ENCODE measurements at regions not wholly inside any gene's neighbourhood (a gene's known extent, or its start where the extent isn't known, plus 50 kb on each side); places are given as distances from the start of the nearest gene placed in this dataset.

DNA sequence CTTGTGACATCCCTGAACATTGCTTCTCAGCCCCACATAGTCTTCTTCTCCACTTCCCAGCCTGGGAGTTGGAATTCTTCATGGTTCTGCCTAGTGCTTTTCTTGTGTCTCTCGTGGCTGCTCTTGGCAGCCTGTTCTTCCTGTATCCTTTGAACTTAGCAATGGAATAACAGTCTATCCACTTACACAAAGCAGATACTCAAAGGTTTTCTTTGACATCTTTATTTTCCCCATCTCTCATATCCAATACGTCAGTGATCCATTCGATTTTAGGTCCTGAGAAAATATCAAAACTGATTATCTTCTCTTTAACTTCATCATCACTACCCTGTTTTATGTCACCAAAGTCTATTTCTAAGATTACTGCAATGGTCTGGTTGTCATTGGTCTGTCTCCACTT, 1091.2 kb upstream of the PIK3C3 start:
- no peak for DNase-seq

DNA sequence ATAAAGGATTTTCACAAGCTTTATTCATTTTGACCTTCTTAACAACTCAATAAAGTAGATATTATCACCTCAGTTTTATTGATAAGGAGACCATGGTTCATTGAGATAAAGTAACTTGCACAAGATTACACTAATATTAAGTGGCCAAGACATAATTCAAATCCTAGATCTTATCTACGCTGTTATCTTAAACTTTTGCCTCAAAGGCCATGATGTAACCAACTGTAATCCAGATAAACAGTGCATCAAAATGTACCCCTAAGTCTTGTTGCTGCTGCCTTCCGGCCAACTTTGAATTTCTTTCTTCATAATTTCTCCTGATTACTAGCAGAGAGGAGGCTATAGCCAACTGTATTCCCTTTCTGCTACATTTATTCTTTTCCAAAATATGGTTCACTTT, 1094.8 kb upstream of the PIK3C3 start:
- DNase-seq, result no peak

DNA sequence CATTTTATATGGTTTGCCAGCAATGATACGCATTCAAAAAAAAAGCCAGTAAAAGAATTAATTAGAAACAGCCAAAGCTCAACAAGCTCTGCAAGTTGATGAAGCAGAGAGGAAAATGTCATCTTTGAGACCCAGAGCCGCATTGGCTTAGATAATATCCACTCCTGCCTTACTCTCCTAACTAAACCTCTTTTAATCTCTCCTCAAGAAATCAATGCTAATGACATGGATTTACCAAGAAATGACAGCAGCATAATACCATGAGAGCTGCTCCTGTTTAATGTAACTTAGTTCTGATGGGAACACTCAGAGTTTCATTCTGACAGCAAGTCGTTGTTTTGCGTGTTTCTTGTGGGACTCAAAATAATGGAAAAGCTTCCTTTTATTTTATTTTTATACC, 1099.4 kb upstream of the PIK3C3 start:
- no peak for DNase-seq

DNA sequence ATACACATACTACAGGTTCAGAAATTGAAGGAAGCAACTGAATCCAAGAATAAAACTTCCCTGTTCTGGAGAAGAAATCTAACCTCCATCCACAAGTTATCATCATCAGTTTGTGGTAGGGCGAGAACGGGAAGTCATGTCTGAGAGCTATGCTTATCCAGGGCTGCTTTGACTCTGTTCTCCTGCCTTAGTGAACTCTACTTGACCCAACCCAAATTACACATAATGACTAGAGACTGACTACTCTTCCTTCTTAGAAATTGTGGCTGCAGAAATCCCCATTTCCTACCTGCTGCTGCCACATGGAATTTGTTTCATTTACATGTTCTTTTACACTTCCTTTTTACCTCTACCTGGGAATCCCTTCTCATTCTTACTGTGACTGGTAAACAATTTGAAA, 1102.6 kb upstream of the PIK3C3 start:
- no peak for DNase-seq

DNA sequence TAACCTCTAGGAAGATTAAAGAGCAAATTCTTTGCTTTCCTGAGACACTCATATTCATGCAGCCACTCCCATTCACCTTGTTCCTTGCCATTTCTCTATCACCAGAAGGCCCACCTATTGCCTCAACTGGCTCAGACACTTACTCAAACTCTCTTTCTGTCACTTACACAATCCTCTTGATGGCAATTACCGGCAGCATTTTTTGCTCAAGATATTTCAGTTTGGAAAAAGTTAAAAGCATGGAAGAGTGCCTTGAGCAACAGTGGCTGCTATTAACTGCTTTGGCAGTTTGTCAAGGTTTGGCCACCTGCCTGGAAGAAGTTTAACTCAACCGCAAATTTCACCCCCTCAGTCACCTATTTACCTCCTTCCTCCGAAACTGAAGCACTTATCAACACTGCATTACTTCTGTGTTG, 1104.0 kb upstream of the PIK3C3 start:
- no peak for DNase-seq

DNA sequence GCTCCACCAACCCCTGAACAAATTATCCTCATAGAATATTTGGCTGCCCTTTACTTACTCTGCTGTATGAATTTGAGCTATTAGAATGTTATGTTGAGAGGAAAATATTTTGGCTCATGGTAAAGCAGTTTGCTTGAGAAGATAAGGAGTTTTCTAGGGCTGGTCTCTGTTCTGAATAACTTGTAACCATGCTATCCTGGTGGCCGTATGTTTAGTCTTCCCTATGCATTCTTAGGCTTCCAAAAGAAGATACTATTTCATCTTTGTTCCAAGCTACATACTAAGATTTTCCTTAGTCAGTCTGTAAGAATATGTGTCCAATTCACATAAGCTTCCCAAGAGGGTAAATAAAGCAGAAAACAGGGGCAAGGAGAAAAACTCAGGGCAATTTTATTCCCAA, 1105.1 kb upstream of the PIK3C3 start:
- no peak for DNase-seq

DNA sequence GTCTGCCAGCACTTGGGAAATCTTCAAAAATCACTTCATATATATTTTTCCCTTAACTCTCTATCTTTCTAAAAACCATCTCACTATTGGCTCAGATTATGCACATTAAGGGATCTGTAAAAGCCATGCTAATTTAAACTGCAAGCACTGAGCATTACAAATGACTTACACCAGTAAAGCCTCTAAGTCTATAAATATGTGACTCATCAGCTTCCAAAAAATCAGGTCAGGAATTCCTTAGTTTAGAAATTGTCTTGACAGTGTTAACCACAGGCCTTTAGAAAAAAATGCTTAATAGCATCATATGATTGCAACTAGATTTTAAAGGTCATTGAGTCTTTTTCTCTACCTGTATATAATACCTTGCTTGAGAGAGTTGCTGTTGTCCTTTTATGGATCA, 1113.6 kb upstream of the PIK3C3 start:
- no peak for DNase-seq

DNA sequence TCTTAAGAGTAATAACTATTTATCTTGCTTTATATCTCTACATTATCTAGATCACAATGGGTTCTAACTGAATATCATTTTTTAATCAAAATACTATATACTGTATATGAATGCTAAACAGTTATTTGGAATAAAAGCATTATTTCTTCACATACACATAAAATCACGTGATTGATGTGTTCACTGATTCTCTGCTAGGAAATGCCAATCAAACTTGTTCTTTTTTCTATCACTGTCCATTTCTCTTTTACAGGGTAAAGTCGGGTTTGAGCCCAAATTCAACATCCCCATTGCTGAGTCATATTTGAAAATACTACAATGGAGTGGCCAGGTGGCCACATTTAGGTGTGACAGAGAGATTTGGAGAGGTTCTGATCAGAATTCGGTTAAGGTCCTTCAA, 1114.0 kb upstream of the PIK3C3 start:
- no peak for DNase-seq

DNA sequence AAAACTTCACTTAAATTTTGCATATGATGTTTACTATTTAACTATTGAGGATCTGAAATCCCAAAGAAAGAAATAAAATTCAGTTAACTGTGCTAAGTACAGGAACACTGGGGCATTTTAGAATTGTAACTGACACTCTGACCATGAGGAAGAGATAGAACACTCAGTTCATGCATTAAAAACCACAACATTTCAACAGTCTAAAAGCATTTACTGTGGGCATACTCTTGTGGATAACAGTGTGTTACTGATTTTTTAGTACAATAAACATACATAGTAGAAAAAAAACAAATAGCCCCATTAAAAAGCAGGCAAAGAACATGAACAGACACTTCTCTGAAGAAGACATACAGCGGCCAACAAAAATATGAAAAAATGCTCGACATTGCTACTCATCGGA, 1122.7 kb upstream of the PIK3C3 start:
- no peak for DNase-seq

DNA sequence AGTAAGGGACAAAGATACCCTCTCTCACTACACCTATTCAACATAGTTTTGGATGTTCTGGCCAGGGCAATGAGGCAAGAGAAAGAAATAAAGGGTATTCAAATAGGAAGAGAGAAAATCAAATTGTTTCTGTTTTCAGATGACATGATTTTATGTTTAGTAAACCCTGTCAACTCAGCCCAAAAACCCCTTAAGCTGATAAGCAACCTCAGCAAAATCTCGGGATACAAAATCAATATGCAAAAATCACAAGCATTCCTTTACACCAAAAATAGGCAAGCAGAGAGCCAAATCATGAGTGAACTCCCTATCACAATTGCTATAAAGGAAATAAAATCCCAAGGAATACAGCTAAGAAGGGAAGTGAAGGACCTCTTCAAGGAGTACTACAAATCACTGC, 1130.7 kb upstream of the PIK3C3 start:
- no peak for DNase-seq

DNA sequence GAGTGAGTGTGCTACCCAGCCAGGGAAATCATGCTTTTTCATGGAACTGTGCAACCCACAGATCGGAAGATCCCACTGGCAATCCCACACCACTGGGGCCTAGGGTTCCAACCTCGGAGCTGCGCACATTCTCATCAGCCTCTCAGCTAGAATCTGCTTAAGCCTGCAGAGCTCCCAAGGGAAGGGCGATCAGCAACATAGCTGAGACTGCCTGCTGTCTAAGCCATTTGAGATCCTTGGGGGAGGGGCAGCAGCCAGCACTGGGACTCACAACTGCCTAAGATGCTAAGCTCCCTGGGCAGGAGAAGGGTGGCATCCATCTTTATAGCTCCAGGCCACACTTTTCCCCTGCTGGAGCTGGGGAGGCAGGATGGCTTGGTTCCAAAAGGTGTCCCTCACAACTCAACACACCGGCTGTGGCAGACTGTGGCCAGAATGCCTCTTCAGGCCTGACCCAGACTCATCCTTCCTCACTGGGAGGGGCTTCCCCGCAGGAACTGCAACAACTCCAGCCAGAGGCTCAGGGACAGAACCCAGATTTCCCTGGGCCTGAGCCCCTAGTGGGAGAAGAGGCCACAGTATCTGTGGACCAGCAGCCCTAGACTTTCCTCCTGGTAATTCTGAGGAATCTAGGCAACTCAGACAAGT, 1133.3 kb upstream of the PIK3C3 start:
- no peak for DNase-seq

DNA sequence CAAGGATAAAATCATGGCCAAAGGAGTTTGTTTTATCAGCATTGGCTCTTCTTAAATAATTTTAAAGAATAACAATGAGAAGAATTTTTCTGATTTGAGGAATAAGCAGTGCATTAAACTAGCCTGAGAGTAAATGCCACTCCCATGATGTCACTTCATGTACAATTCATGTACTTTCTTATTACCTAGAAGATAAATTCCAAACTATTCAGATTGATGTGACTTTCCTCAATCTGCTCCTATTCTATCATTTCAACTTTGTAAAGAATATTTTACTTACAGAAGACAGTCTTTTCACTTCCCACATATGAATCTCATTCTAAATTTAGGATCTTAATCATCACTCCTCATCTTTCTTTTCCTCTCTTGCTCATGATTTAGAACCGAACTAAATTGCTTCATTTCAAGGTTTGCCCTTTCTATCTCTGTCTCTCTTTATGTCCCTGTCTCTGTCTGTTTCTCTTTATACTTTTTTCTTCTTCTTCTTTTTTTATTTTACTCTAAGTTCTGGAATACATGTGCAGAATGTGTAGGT, 1142.0 kb upstream of the PIK3C3 start:
- DNase-seq, result no peak

DNA sequence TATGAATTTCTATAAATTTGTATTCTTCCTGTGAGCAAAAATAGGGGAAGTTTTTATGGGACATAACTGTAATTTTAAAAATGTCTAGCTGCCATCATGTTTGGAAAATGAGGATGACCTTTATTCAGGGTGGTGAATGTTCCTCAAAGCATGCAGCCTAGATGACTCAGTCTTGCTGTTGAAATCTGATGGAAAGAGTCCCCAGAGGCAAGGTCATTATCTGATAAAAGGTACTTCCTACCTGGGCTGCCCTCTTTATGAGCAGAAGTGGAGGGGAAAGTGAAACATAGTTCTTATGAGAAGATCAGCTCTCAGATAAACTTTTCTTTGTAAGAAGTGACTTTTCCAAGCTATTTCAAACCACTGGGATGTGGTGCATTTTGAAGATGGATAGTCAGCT, 1144.7 kb upstream of the PIK3C3 start:
- no peak for DNase-seq

DNA sequence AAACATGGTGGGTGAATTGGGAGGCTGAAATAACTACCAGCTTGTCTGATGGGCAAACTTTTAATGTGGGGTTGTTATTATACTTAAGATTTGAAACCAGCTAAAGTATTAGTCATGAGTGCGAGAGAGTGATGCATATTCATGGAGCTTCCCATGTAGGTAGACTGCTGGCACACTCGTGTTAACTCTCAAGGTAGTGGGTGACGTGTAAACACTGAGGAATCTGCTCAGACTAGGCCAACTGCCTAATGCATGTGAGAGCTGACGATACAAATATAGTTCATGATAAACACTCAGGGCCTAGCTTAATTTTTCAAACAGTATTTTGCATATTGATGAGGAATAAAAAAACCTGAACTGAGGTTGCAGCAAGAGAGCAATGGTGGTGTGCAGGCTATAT, 1165.7 kb upstream of the PIK3C3 start:
- no peak for DNase-seq

DNA sequence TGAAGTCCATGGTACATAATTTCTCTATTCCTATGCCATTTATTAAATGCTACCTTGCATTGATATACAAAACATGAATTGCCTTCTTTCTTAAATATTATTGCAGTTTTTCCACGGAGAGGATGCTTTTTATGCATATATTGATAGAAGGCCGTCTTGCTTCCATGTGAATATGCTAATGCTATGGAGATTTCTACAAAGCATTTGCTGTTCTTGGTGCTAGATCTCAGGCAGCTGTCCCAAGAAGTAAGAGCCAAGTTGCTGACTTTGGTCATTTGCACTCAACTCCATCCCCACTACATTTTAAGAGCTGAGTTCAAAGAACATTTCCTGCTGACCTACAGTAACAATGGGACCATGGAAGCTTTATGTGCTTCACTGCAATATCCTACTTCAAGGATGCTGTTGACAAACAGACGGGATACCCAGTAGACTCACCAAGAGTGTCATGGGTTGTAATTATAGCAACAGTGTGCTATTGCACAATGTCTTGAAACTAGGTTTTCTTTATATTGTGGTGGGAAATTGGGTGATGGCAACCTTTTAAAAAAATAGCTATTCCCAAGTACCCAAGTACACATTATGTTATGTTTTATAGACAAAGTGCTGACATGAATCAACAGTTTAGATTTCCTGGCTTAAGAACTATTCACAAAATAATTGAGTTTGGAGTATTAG, 1172.4 kb upstream of the PIK3C3 start:
- DNase-seq, result no peak

DNA sequence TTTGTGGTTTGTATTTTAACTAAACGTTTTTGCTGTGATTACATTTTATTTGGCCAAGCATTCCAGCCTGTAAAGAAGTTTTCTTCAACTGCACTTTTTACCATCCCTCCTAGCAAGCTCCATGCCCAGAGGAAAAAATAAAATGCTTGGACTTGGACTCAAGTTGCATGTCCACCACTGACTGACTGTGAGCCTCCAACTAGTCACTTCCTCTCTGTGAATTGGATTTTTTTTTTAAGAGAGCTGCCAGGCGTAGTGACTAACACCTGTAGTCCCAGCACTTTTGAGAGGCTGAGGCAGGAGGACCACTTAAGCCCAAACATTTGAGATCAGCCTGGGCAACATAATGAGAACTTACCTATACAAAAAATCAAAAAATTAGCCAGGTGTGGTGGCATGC, 1185.2 kb upstream of the PIK3C3 start:
- DNase-seq, result no peak

DNA sequence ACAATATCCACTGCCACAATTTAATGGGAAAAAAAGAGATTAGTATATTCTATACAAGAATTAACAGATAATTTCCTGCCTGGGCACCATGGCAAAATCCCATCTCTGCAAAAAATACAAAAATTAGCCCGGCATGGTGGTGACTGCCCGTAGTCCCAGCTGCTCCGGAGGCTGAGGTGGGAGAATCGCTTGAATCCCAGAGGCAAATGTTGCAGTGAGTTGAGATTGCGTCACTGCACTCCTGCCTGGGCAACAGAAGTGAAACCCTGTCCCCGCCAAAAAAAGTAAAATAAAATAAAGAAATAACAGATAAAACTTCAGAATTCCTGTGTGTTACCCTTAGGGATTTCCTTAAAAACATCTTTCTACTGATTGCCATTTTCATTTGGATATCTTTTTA, 1194.8 kb upstream of the PIK3C3 start:
- no peak for DNase-seq

DNA sequence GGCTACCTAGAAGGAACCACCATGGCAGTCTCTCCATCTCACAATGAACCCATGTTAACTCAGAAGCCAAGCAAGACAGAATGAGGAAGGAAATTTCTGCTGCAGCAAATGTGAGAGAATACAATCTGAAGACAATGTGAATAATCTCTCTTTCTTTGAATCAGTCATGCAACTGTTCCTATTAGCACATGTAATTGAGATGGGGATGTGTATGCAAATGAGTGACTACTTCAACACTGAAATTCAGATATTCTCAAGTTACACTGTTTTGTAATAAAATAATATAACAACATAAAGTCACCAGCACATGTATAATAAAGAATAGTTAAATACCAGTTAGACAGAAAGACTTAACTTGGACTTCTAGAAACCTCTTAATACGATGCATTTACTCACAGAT, 1200.6 kb upstream of the PIK3C3 start:
- no peak for DNase-seq

DNA sequence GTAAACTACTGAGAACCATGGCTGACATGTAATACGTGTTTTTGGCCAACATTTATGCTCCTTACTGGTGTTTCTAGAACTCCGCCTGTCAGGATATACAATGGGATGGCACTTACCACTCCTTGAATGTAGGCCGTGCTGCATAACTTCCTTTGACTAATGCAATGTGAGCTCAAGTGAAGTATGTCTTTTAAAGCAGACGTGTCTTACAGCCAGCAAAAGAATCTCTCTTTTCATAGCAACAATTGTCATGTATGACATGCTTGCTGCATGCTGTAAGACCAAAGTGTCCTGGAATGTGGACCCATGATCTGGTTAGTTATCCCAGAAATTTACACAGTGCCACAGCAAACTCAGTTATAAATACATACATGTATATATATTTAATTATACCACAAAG, 1202.7 kb upstream of the PIK3C3 start:
- DNase-seq, result no peak

DNA sequence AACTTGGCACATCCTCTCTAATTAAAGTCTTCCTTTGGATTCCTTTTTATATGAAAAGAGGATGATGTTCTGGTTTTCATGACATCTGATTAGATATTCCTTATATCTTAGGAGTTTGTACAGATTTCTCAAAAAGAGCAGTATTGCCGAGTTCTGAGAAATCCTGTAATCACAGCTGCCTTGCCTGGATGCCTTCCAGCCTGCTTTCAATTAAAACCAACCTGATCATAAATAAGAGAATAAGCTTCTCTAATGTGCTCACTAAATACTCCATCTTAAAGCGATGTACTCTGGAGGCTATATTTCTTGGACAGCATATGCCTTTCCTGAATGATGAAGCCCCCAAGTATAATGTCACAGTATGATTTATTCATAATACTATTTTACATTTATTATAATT, 1203.8 kb upstream of the PIK3C3 start:
- DNase-seq, result no peak

DNA sequence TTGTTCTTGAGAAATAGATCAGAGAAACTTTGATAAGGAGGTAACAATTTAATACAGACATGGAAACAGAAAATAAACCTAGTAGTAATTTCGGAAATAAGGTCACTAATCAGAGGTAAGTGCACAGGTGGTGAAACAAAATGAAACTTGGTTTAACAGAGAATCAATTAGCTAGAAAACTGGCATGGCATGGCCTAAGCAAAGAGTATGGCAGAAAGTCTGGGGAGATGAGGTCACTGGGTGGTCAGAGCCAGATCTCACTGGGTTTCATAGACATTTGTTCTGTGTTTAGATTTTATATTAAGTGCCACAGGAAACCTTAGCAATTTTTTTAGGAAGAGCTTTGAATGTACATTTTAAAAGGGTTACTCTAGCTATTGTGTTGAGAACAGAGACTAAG, 1216.0 kb upstream of the PIK3C3 start:
- DNase-seq, result no peak

DNA sequence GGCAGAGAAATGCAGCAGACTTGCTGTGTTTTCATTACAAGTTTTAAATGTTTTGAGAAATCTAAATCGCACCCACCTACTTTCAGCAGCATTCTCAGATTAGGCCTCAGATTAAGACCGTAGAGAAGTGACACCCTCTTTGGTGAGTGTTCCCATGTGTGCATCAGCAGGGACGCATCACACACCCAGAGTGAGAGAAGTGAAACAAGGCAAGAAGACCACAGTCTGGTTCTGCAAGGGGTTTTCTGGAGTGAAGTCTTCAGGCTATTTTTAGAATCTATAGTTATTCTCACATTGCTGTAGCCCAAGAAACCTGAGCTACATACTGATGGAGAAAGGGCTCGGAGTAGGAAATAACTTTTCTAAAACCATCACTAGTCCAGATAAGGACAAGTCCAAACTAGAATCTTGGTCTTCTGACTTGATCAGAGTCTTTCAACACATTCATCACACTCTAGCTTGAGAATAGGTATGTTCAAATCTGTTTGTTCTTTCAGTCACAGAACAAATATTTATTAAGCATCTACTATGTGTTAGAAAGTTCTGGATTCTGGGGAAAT, 1216.6 kb upstream of the PIK3C3 start:
- DNase-seq, result no peak

DNA sequence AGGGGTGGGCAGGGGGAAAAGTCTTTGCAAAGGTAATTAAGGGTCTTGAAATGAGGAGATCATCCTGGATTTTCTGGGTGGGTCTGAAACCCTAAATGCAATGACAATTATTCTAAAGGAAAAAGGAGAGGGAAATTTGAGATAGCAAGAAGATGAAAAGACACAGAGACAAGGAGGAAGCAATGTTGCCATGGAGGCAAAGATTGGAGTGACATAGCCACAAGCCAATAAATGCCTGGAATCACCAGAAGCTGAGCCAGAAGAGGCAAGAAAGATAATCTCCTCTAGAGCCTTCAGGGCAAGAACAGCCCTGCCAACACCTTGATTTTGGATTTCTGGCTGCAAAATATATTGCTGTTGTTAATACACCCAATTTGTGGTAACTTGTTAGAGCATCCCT, 1246.3 kb upstream of the PIK3C3 start:
- no peak for DNase-seq

DNA sequence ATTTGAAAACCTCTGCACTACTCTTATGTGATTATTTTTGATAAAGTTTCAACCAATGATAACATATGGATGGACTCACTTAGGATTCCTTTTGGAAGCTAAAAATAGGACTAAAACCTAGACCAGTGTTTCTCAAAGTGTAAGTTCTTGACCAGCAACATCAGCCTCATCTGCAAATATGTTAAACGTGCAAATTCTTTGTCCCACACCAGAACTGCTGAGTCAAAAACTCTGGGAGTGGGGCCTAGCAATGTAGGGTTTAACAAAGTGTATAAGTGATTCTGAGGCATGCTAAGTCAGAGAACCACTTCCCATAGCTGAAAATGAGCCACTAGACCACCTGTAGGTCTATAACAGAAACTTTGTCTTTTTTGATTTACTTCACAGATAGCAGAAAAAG, 1247.2 kb upstream of the PIK3C3 start:
- DNase-seq, result no peak

DNA sequence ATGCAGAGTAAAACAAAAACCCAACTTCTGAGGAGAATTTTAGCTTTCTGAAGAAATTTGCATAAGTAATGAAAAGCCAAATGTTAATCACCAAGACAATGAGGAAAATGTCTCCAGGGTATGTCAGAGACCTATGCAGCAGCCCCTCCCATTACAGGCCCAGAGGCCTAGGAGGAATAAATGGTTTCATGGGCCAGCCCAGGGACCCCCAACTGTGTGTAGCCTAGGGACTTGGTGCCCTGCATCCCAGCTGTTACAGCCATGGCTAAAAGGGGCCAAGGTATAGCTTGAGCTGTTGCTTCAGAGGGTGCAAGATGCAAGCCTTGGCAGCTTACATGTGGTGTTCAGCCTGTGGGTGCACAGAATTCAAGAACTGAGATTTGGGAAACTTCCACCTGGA, 1256.9 kb upstream of the PIK3C3 start:
- no peak for DNase-seq

Measured in CD4-positive, alpha-beta T cell treated with Interleukin-17A for 4 hours (primary cell).